ENCODE measurements at regions not wholly inside any gene's neighbourhood (a gene's known extent, or its start where the extent isn't known, plus 50 kb on each side); places are given as distances from the start of the nearest gene placed in this dataset.

- DNase-seq, result no peak
Observed at GRCh38 chr3:127106053-127106452, 86.9 kb upstream of the PRR23E start.

GRCh38 chr3:127106456-127106855, 86.5 kb upstream of the PRR23E start:
- DNase-seq, result no peak

GRCh38 chr3:127107002-127107401, 85.9 kb upstream of the PRR23E start:
- no peak for DNase-seq

GRCh38 chr3:127107491-127108375, 85.2 kb upstream of the PRR23E start:
- DNase-seq, result no peak

GRCh38 chr3:127108796-127109195, 84.1 kb upstream of the PRR23E start:
- no peak for DNase-seq

- DNase-seq, result no peak
Observed at GRCh38 chr3:127110982-127111693, 81.8 kb upstream of the PRR23E start.

GRCh38 chr3:127112796-127113570, 79.9 kb upstream of the PRR23E start:
- DNase-seq, result no peak

- no peak for DNase-seq
Observed at GRCh38 chr3:127113571-127113891, 79.4 kb upstream of the PRR23E start.

GRCh38 chr3:127114337-127115070, 78.4 kb upstream of the PRR23E start:
- DNase-seq, result no peak

- DNase-seq, result no peak
Observed at GRCh38 chr3:127115691-127116351, 77.1 kb upstream of the PRR23E start.

- no peak for DNase-seq
Observed at GRCh38 chr3:127118366-127118765, 74.6 kb upstream of the PRR23E start.

GRCh38 chr3:127119693-127120464, 73.1 kb upstream of the PRR23E start:
- no peak for DNase-seq

- DNase-seq, result no peak
Observed at GRCh38 chr3:127120851-127121647, 71.9 kb upstream of the PRR23E start.

- no peak for DNase-seq
Observed at GRCh38 chr3:127121885-127122284, 71.0 kb upstream of the PRR23E start.

GRCh38 chr3:127123533-127123932, 69.4 kb upstream of the PRR23E start:
- no peak for DNase-seq

GRCh38 chr3:127124120-127124519, 68.8 kb upstream of the PRR23E start:
- DNase-seq, result no peak

- no peak for DNase-seq
Observed at GRCh38 chr3:127131424-127132170, 61.3 kb upstream of the PRR23E start.

- DNase-seq, result no peak
Observed at GRCh38 chr3:127132876-127133275, 60.1 kb upstream of the PRR23E start.

GRCh38 chr3:127133971-127134370, 59.0 kb upstream of the PRR23E start:
- DNase-seq, result no peak
